HEK293 (cell line): ENCODE measurements at regions not wholly inside any gene's neighbourhood (a gene's known extent, or its start where the extent isn't known, plus 50 kb on each side); places are given as distances from the start of the nearest gene placed in this dataset.
"Not testable (repeated sequence)": the region's sequence is repeated elsewhere in the genome, so short reads cannot be mapped to it uniquely, and the experiment has no call there.

Source experiments
- CTCF ChIP-seq: fragments of 450-650 bp; formaldehyde crosslinking; IDR thresholded peaks from 2 replicates; pipeline ENCODE4 v1.5.1; 2016; ENCODE audit warnings: missing biosample characterization, missing genetic modification characterization
- SP2 ChIP-seq: fragments of 450-650 bp; formaldehyde crosslinking; IDR thresholded peaks from 2 replicates; pipeline ENCODE4 v1.5.1; 2016; ENCODE audit warnings: missing biosample characterization, missing genetic modification characterization
- TCF7L2 ChIP-seq: IDR thresholded peaks from 2 replicates; pipeline ENCODE4 v1.6.1; 2011; ENCODE audit warnings: low read depth, mild to moderate bottlenecking, inconsistent platforms, low read length, moderate library complexity, borderline replicate concordance
- ZBTB1 ChIP-seq: fragments of 450-650 bp; formaldehyde crosslinking; IDR thresholded peaks from 2 replicates; pipeline ENCODE4 v1.5.1; 2016; ENCODE audit warnings: missing biosample characterization, missing genetic modification characterization
- ZNF24 ChIP-seq: fragments of 450-650 bp; formaldehyde crosslinking; IDR thresholded peaks from 2 replicates; pipeline ENCODE4 v1.5.1; 2016; ENCODE audit warnings: missing biosample characterization, missing genetic modification characterization
- ZNF274 ChIP-seq, 2 experiments: fragments of 200-500 bp in 1 of 2; fragments of 450-650 bp in 1 of 2; sonication (Bioruptor generic) in 1 of 2; formaldehyde crosslinking in 1 of 2; IDR thresholded peaks; 2 replicates each; pipeline versions ENCODE4 v1.5.1 to v1.6.1; 2014 to 2016; ENCODE audit warnings: borderline replicate concordance in 1 of 2, inconsistent platforms in 1 of 2, low read length in 1 of 2, missing biosample characterization in 1 of 2, missing genetic modification characterization in 1 of 2
- ZNF571 ChIP-seq: fragments of 450-650 bp; formaldehyde crosslinking; IDR thresholded peaks from 2 replicates; pipeline ENCODE4 v1.5.0; 2017; ENCODE audit warnings: missing biosample characterization, missing genetic modification characterization
- ZNF843 ChIP-seq: fragments of 450-650 bp; formaldehyde crosslinking; IDR thresholded peaks from 2 replicates; pipeline ENCODE4 v1.5.1; 2016; ENCODE audit warnings: missing biosample characterization, missing genetic modification characterization
- TF ChIP-seq, protein P1 (sequence below): fragments of 450-650 bp; formaldehyde crosslinking; IDR thresholded peaks from 2 replicates; pipeline ENCODE4 v1.5.1; 2016; ENCODE audit warnings: missing biosample characterization, missing genetic modification characterization

DNA sequence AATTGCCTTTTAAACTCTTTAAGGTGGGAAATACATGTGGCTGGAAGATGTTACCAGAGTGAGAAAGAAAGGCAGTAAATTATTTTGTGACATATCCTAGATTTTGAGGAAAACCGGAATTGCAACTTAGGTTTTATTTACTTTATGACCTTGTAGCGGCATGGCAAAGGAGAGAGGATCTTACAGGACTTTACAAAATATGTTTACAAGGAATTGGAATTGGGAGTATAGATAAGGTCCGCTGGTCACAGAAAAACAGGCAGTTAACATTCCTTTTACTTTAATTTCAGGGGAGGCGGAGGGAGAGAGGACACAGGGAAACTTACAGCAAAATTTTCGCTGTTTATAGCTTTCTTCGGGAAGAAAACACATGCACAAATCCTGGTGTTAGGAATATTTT is 784.2 kb upstream of the AGA start:
- TF ChIP-seq ZNF24 (tag by site-specific recombination); TCF7L2; CTCF (tag by site-specific recombination); SP2 (tag by site-specific recombination); ZBTB1 (tag by site-specific recombination); ZNF274 (IDR thresholded peaks at IDR 0.05; ENCODE audit: low read length); ZNF274 (tag by site-specific recombination; IDR thresholded peaks at IDR 0.05; ENCODE audit: borderline replicate concordance); ZNF843 (tag by site-specific recombination); ZNF571: not testable (repeated sequence)
- TF ChIP-seq, protein P1, sequence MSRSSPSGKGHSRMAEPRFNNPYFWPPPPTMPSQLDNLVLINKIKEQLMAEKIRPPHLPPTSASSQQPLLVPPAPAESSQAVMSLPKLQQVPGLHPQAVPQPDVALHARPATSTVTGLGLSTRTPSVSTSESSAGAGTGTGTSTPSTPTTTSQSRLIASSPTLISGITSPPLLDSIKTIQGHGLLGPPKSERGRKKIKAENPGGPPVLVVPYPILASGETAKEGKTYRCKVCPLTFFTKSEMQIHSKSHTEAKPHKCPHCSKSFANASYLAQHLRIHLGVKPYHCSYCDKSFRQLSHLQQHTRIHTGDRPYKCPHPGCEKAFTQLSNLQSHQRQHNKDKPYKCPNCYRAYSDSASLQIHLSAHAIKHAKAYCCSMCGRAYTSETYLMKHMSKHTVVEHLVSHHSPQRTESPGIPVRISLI (tag by site-specific recombination): not testable (repeated sequence)
